Neural crest cell (in vitro differentiated cells): ENCODE measurements at regions not wholly inside any gene's neighbourhood (a gene's known extent, or its start where the extent isn't known, plus 50 kb on each side); places are given as distances from the start of the nearest gene placed in this dataset.

Experiments used
- DNase-seq: peaks from one replicate; pipeline ENCODE4 v3.0.0; 2021; ENCODE audit warnings: low read depth, mixed read lengths, low spot score
- H3K27ac Mint-ChIP-seq: one replicate; pipeline ENCODE4 v1.8.0; 2021; ENCODE audit warnings: mild to moderate bottlenecking, mixed read lengths; ENCODE audit not compliant: unreplicated experiment
- H3K27me3 Mint-ChIP-seq: 2 replicates; pipeline ENCODE4 v1.8.0; 2021; ENCODE audit warnings: low read depth, mild to moderate bottlenecking, mixed read lengths
- H3K36me3 Mint-ChIP-seq: 2 replicates; pipeline ENCODE4 v1.8.0; 2021; ENCODE audit warnings: low read depth, mild to moderate bottlenecking, mixed read lengths
- H3K4me1 Mint-ChIP-seq: 2 replicates; pipeline ENCODE4 v1.8.0; 2021; ENCODE audit warnings: mixed read lengths
- H3K4me3 Mint-ChIP-seq: one replicate; pipeline ENCODE4 v1.8.0; 2021; ENCODE audit warnings: mild to moderate bottlenecking, mixed read lengths
- H3K9me3 Mint-ChIP-seq: 2 replicates; pipeline ENCODE4 v1.8.0; 2021; ENCODE audit warnings: mixed read lengths
- TF ChIP-seq, protein P1 (sequence below): fragments of 200-600 bp; sonication (generic); conservative IDR thresholded peaks from 2 replicates; pipeline ENCODE4 v1.5.0; 2021; ENCODE audit warnings: antibody characterized with exemption, mild to moderate bottlenecking

DNA sequence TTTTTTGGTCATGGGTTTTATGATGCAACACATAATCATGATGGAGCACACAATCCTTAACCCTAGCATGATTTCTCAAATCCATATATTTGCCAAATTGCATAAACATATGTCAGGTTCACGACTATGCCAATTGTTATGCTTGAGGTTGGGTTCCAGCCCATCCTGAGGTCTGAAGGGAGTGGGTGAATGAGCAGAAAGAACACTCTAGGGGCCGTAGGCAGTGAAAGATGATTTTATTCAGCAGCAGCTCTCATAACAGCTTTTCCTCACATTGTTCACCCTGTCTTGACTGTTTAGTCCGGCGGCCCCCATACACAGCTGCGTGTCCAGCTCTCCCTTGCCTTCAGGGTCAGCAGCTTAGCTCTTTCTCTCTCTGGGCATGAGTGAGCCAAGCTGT lies 627.7 kb downstream of the PLA2G4A start:
- H3K9me3 Mint-ChIP-seq, result peaks cover 6% of the 10 kb centered on the region
- no peak overlapping the region for H3K27ac Mint-ChIP-seq
- TF ChIP-seq, protein P1, sequence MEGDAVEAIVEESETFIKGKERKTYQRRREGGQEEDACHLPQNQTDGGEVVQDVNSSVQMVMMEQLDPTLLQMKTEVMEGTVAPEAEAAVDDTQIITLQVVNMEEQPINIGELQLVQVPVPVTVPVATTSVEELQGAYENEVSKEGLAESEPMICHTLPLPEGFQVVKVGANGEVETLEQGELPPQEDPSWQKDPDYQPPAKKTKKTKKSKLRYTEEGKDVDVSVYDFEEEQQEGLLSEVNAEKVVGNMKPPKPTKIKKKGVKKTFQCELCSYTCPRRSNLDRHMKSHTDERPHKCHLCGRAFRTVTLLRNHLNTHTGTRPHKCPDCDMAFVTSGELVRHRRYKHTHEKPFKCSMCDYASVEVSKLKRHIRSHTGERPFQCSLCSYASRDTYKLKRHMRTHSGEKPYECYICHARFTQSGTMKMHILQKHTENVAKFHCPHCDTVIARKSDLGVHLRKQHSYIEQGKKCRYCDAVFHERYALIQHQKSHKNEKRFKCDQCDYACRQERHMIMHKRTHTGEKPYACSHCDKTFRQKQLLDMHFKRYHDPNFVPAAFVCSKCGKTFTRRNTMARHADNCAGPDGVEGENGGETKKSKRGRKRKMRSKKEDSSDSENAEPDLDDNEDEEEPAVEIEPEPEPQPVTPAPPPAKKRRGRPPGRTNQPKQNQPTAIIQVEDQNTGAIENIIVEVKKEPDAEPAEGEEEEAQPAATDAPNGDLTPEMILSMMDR, result no peak
- no peaks in the 10 kb centered on the region for H3K36me3 Mint-ChIP-seq
- no peaks in the 10 kb centered on the region for H3K27me3 Mint-ChIP-seq
- no peak overlapping the region for H3K4me3 Mint-ChIP-seq
- peaks cover 14% of the 10 kb centered on the region for H3K4me1 Mint-ChIP-seq
- DNase-seq, result no peak

DNA sequence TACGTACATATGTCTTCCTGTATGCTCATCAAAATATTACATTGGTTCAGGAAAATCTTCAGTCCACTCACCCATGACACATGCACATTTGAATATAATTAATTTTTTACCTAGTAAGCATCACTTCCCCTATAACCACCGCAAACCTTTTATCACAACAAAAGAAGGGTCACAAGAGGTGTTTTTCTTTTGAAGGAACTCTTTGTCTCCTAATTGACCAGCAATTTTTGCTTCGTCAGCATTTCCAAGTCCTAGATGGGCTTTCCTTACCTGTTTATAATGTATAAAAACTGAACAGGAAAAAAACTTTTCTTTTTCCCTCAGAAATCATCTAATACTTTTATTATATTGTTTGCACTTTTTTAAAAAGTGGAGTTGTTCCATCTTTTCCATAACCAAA lies 631.3 kb downstream of the PLA2G4A start:
- no peak overlapping the region for H3K27ac Mint-ChIP-seq
- no peaks in the 10 kb centered on the region for H3K27me3 Mint-ChIP-seq
- H3K9me3 Mint-ChIP-seq, result peaks cover 15% of the 10 kb centered on the region
- H3K36me3 Mint-ChIP-seq, result peaks cover 7% of the 10 kb centered on the region
- no peak for DNase-seq
- TF ChIP-seq, protein P1, result no peak
- H3K4me3 Mint-ChIP-seq, result no peak overlapping the region
- no peaks in the 10 kb centered on the region for H3K4me1 Mint-ChIP-seq

DNA sequence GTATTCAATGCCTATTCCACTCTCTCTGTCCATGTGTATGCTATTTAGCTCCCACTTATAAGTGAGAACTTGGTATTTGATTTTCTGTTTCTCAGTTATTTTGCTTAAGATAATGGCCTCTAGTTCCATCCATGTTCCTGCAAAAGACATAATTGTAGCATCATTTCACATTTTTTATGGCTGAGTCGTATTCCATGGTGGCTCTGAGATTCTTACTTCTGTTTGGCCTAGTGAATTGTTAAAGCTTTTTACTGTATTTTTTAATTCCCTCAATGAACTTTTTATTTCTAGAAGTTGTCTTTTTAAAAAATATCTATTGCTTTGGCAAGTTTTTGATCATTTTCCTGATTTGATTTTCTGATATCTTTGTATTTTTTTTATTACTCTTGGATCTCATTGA lies 635.6 kb downstream of the PLA2G4A start:
- H3K4me1 Mint-ChIP-seq, result no peaks in the 10 kb centered on the region
- H3K4me3 Mint-ChIP-seq, result no peak overlapping the region
- no peak for DNase-seq
- TF ChIP-seq, protein P1, result no peak
- peaks cover 19% of the 10 kb centered on the region for H3K9me3 Mint-ChIP-seq
- H3K27ac Mint-ChIP-seq, result no peak overlapping the region
- peaks cover 9% of the 10 kb centered on the region for H3K36me3 Mint-ChIP-seq
- no peaks in the 10 kb centered on the region for H3K27me3 Mint-ChIP-seq

DNA sequence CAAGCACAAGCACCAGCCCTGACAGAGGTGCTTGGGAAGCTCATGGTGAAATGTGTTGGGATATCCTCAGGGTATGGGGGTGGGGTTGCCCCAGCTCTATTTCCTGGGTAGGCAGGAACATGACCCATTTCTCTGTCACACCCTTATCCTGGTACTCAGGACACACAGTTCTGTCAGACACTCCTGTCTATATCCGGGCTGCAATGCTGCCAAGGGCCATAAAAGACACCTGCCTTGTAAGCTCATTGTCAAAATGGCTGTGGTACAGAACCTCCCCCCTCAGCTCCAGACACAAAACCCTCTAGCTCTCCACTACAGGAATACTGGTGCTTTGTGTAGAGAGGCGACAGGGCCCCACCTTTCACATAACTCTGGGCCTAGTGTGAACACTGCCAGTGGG lies 636.7 kb downstream of the PLA2G4A start:
- Mint-ChIP-seq H3K36me3 (peaks cover 10% of the 10 kb centered on the region), H3K27ac (no peak overlapping the region), H3K4me1 (no peaks in the 10 kb centered on the region), H3K4me3 (no peak overlapping the region), H3K27me3 (no peaks in the 10 kb centered on the region), H3K9me3 (peaks cover 19% of the 10 kb centered on the region)
- TF ChIP-seq, protein P1, result no peak
- DNase-seq, result no peak

DNA sequence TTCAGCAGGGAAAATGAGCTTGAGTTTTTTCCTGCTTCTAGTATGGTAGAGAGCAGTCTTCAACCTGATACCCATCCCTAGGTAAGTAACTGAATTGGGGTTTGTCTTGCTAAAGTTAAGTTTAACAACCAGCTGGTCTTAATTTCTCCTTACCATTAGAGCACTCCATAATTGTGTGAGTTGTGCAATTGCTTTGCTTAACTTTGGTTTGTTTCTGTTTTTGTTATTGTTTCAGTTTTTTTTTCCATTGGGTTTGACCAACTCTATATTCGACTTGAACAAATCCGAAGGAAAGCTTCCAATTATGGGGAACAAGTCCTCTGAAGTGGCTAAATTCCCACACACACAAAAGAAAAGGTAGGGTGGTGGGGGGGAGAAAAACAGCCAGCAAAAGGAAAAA lies 641.1 kb downstream of the PLA2G4A start:
- peaks cover 8% of the 10 kb centered on the region for H3K4me1 Mint-ChIP-seq
- peaks cover 6% of the 10 kb centered on the region for H3K36me3 Mint-ChIP-seq
- peaks cover 15% of the 10 kb centered on the region for H3K9me3 Mint-ChIP-seq
- TF ChIP-seq, protein P1, result no peak
- no peaks in the 10 kb centered on the region for H3K27me3 Mint-ChIP-seq
- H3K4me3 Mint-ChIP-seq, result no peak overlapping the region
- no peak overlapping the region for H3K27ac Mint-ChIP-seq
- no peak for DNase-seq

DNA sequence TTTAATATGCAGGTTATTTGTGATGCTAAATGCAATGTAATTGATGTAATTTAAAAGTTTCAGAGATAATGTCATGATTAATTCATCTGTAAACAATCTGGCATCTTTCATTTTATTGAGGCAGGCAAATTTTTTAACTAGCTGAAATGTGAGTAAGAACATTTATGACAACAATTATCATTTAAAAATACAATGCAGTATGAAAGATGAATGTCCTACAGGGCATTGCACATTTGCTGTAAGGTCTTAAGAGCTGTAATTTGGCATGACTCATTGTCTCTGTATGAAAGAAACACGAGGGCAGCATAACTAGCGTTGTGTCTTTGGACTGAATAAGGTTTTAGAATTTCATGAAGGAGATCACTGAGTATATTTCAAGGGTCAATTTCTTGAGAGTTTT lies 642.8 kb downstream of the PLA2G4A start:
- Mint-ChIP-seq H3K36me3 (peaks cover 3% of the 10 kb centered on the region), H3K9me3 (peaks cover 11% of the 10 kb centered on the region), H3K4me3 (no peak overlapping the region), H3K27me3 (no peaks in the 10 kb centered on the region), H3K4me1 (peaks cover 8% of the 10 kb centered on the region), H3K27ac (no peak overlapping the region)
- TF ChIP-seq, protein P1, result no peak
- no peak for DNase-seq
